ENCODE measurements at regions not wholly inside any gene's neighbourhood (a gene's known extent, or its start where the extent isn't known, plus 50 kb on each side); places are given as distances from the start of the nearest gene placed in this dataset.

DNA sequence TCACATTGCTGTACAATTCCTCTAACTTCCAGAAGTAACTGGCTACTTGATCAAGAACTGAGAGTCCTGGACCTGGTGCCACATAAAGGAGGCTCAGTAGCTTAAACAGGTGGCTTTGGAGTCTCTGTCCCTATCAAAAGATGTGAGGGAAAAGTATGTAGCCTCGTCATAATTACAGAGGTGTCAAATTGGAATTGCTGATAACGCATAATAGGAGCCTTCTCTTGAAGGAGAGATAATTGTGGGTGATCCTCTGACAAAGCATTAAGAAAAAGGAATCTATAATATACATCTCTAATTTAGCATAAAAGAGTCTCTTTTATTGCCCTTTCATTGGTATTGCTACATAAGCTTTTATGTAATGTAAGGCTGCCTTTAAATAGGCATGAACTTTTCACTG lies 1246.4 kb upstream of the CDH9 start:
- no peak for FAIRE-seq
- POLR2A ChIA-PET = no interaction called here

DNA sequence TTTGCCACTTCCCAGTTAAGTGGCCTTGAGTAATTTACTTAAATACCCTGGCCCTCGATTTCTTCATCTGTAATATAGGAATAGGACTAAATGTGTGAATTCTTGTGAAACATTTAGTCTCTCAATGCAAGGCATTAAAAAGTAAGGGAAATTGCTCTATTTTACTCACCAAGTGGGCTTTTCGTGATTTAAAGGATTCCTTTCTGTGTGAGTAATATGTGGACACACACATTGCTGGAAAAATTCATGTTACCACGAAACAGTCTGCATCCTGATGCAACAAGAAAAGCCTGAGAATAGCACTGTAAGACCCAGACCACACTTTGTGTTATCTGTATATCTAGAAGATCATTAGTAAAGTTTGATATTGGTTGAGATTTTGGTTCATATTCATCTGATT lies 1243.0 kb upstream of the CDH9 start:
- FAIRE-seq = no peak

More for the DNA sequence above, 1246.4 kb upstream of the CDH9 start:
- H3K9ac ChIP-seq (replicated peaks; ENCODE audit: extremely low read depth, insufficient read depth, low read length) = no peak overlapping the region
- H3K4me1 ChIP-seq (ENCODE audit: control insufficient read depth, extremely low read depth, insufficient read depth, low read length) = no peaks in the 10 kb centered on the region
- no peak overlapping the region for H3K4me2 ChIP-seq (ENCODE audit: insufficient read depth, low read length)
- no peak overlapping the region for H3K27ac ChIP-seq (ENCODE audit: insufficient read depth, low read depth, low read length)
- no peaks in the 10 kb centered on the region for H3K27me3 ChIP-seq (ENCODE audit: control insufficient read depth in 2 of 2, insufficient read depth in 2 of 2, low read length in 2 of 2)
- intact Hi-C loops (cut with micrococcal nuclease) (no loop called here), dilution Hi-C loops (cut with MboI; ENCODE audit: extremely low pct_ligation_motif_present, low sequenced_read_pairs) (no loop called here)
- H3K4me3 ChIP-seq (replicated peaks in 1 of 3; ENCODE audit: insufficient read depth in 1 of 3, low read depth in 1 of 3, low read length in 3 of 3) = no peak overlapping the region
- CTCF ChIA-PET = no interaction called here
- no peaks in the 10 kb centered on the region for H4K20me1 ChIP-seq (replicated peaks; ENCODE audit: control insufficient read depth, extremely low read depth, insufficient read depth, low read length)
- no peak for DNase-seq (ENCODE audit: low read depth, low spot score)
- no peak for TF ChIP-seq MYC (IDR thresholded peaks at IDR 0.05; ENCODE audit: low read depth, low read length)
- TF ChIP-seq, protein P1, sequence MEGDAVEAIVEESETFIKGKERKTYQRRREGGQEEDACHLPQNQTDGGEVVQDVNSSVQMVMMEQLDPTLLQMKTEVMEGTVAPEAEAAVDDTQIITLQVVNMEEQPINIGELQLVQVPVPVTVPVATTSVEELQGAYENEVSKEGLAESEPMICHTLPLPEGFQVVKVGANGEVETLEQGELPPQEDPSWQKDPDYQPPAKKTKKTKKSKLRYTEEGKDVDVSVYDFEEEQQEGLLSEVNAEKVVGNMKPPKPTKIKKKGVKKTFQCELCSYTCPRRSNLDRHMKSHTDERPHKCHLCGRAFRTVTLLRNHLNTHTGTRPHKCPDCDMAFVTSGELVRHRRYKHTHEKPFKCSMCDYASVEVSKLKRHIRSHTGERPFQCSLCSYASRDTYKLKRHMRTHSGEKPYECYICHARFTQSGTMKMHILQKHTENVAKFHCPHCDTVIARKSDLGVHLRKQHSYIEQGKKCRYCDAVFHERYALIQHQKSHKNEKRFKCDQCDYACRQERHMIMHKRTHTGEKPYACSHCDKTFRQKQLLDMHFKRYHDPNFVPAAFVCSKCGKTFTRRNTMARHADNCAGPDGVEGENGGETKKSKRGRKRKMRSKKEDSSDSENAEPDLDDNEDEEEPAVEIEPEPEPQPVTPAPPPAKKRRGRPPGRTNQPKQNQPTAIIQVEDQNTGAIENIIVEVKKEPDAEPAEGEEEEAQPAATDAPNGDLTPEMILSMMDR (IDR thresholded peaks at IDR 0.05; ENCODE audit: extremely low read depth in 1 of 2, insufficient read depth in 1 of 2, low read depth in 1 of 2, low read length in 2 of 2) = no peak
- no peaks in the 10 kb centered on the region for H3K36me3 ChIP-seq (ENCODE audit: control insufficient read depth in 2 of 2, extremely low read depth in 1 of 2, insufficient read depth in 2 of 2, low read length in 2 of 2)
- H2AFZ ChIP-seq (ENCODE audit: low read depth, low read length) = no peak overlapping the region
- H3K9me1 ChIP-seq (replicated peaks; ENCODE audit: control insufficient read depth, extremely low read depth, insufficient read depth, low read length) = no peaks in the 10 kb centered on the region
- no TSS peak for BruUV-seq (replicated peaks)
- no peaks in the 10 kb centered on the region for H3K9me3 ChIP-seq (replicated peaks; ENCODE audit: control insufficient read depth, insufficient read depth, low read length)
- no peaks in the 10 kb centered on the region for H3K79me2 ChIP-seq (ENCODE audit: control insufficient read depth, insufficient read depth, low read length)

More for the DNA sequence above, 1243.0 kb upstream of the CDH9 start:
- ChIA-PET POLR2A (no interaction called here), CTCF (no interaction called here)
- no peaks in the 10 kb centered on the region for H3K36me3 ChIP-seq (ENCODE audit: control insufficient read depth in 2 of 2, extremely low read depth in 1 of 2, insufficient read depth in 2 of 2, low read length in 2 of 2)
- no TSS peak for BruUV-seq (replicated peaks)
- H2AFZ ChIP-seq (ENCODE audit: low read depth, low read length) = no peak overlapping the region
- no peaks in the 10 kb centered on the region for H3K27me3 ChIP-seq (ENCODE audit: control insufficient read depth in 2 of 2, insufficient read depth in 2 of 2, low read length in 2 of 2)
- H3K79me2 ChIP-seq (ENCODE audit: control insufficient read depth, insufficient read depth, low read length) = no peaks in the 10 kb centered on the region
- H3K9ac ChIP-seq (replicated peaks; ENCODE audit: extremely low read depth, insufficient read depth, low read length) = no peak overlapping the region
- no peaks in the 10 kb centered on the region for H3K4me1 ChIP-seq (ENCODE audit: control insufficient read depth, extremely low read depth, insufficient read depth, low read length)
- H3K4me2 ChIP-seq (ENCODE audit: insufficient read depth, low read length) = no peak overlapping the region
- TF ChIP-seq GATA2 (IDR thresholded peaks at IDR 0.05; ENCODE audit: insufficient read depth, insufficient read length, low read depth, low read length) = no peak
- TF ChIP-seq, protein P1 (IDR thresholded peaks at IDR 0.05; ENCODE audit: extremely low read depth in 1 of 2, insufficient read depth in 1 of 2, low read depth in 1 of 2, low read length in 2 of 2) = no peak
- TF ChIP-seq, protein P2, sequence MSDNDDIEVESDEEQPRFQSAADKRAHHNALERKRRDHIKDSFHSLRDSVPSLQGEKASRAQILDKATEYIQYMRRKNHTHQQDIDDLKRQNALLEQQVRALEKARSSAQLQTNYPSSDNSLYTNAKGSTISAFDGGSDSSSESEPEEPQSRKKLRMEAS (IDR thresholded peaks at IDR 0.05; ENCODE audit: insufficient read depth, insufficient read length) = no peak
- TF ChIP-seq FOS (IDR thresholded peaks at IDR 0.05; ENCODE audit: borderline replicate concordance, insufficient read depth, low read length) = no peak
- no peak for TF ChIP-seq JUN (IDR thresholded peaks at IDR 0.05; ENCODE audit: borderline replicate concordance, insufficient read depth, insufficient read length, low read depth)
- TF ChIP-seq POLR2AphosphoS5 (IDR thresholded peaks at IDR 0.05; ENCODE audit: insufficient read depth, low read depth, low read length) = no peak
- TF ChIP-seq MYC (IDR thresholded peaks at IDR 0.05; ENCODE audit: low read depth, low read length) = no peak
- TF ChIP-seq EZH2 (IDR thresholded peaks at IDR 0.05; ENCODE audit: borderline replicate concordance, low read depth, low read length, severe bottlenecking) = no peak
- TF ChIP-seq POLR2A (IDR thresholded peaks at IDR 0.05; ENCODE audit: low read depth, low read length) = no peak
- H3K9me3 ChIP-seq (replicated peaks; ENCODE audit: control insufficient read depth, insufficient read depth, low read length) = no peaks in the 10 kb centered on the region
- DNase-seq (ENCODE audit: low read depth, low spot score) = no peak
- H4K20me1 ChIP-seq (replicated peaks; ENCODE audit: control insufficient read depth, extremely low read depth, insufficient read depth, low read length) = no peaks in the 10 kb centered on the region
- dilution Hi-C loops (cut with MboI; ENCODE audit: extremely low pct_ligation_motif_present, low sequenced_read_pairs) (no loop called here), intact Hi-C loops (cut with micrococcal nuclease) (no loop called here)
- H3K27ac ChIP-seq (ENCODE audit: insufficient read depth, low read depth, low read length) = no peak overlapping the region
- H3K4me3 ChIP-seq (replicated peaks in 1 of 3; ENCODE audit: insufficient read depth in 1 of 3, low read depth in 1 of 3, low read length in 3 of 3) = no peak overlapping the region
- no peaks in the 10 kb centered on the region for H3K9me1 ChIP-seq (replicated peaks; ENCODE audit: control insufficient read depth, extremely low read depth, insufficient read depth, low read length)

All from endothelial cell of umbilical vein (primary cell).